NOMO-1 treated with DMSO at 0.1 percent for 48 hours (cell line): ENCODE measurements at regions not wholly inside any gene's neighbourhood (a gene's known extent, or its start where the extent isn't known, plus 50 kb on each side); places are given as distances from the start of the nearest gene placed in this dataset.
"Not testable (repeated sequence)": the region's sequence is repeated elsewhere in the genome, so short reads cannot be mapped to it uniquely, and the experiment has no call there.

Experiments
- DNase-seq: peaks from one replicate; lab custom pipeline; 2025; ENCODE audit not compliant: unreplicated experiment; lab: John Stamatoyannopoulos, UW

DNA sequence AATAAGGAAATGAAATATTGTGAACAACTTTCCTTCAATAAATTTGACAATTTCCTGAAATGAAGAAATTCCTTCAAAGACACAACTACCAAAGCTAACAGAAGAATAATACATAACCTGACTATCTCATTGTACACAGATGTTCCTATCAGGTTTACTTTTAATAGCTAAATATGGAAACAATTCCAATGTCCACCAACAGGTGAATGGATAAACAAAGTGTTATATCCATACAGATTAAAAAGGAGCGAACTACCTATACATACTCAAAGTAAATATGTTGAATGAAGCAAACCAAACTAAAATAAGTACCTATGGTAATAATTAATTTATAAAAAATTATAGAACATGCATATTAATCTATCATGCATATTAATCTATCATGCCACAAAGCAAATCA is 554.9 kb downstream of the PPP4R3C start:
- DNase-seq: no peak

DNA sequence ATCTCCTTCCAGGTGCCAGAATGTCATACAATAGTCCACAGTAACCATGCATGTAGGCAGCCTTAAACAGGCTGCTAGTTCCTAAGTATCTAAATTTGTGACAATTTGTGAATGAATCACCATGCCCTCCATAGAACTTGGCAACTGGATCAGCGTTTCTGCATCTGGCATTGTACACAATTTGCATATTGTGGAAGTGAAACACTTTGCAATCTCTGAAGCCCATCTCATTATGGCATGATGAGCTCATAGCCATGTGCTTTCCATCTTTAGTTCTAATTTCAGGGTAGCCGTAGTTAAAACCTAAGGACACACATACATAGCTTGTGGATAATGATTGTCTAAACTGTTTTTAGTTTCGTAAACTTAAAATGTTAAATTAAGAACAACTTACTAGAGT is 573.6 kb downstream of the PPP4R3C start:
- no peak for DNase-seq

GRCh38 chrX:26873736-26874135 is 589.4 kb downstream of the PPP4R3C start:
- DNase-seq: no peak

GRCh38 chrX:26871967-26872366 is 591.2 kb downstream of the PPP4R3C start:
- DNase-seq: no peak

DNA sequence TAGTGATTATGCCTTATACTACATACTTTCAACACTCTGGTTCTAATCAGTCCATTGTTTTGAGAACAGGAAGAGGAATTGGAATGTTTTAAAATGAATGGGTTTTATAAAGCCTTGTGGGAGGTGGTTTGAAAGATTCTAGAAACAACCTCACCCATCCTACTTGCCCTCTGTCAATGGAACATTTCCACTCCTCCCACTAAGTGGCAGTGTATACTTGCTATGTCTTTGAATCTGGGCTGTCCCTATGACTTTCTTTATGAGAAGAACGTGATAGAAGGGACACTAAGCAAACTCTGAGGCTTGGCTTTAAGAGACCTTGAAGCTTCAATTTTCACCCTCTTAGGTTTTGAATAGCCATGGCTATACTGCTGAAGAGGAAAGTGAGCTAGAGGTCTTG is 611.2 kb downstream of the PPP4R3C start:
- DNase-seq: no peak

DNA sequence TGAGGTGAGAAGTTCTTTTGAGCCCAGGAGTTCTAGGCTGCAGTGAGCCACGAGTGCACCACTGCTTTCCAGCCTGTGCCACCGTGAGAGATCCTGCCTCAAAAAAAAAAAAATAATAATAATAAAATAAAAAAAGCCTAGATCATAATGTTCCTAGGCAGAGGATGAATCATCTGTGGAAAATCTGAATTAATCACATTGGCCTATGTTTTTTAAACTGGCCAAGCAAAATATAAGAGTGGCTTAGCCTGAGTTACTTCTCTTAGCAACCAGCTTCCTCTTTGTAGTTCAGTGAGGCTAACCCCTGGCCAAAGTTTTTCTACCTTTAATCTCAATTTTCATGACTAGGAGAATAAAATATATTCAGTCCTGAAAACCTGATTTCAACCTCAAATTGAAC is 614.6 kb downstream of the PPP4R3C start:
- DNase-seq: no peak

DNA sequence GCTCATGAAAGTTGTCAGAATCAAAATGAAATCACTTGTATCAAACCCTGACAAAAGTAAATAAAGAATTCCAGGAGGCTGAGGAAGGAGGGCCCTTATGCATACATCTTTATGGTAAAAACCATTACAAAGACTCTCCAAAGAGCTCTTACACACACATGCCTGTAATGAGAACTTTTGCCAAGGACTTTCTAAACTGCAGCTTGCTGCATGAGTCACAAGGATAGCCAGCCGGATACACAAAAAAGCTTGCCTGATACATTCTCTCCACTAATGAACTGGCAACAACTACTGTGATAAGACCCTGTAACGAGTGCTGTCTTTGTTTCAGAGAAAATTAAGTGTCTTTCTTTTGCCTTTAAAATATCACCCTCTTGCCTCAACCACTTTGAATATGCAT is 618.1 kb downstream of the PPP4R3C start:
- DNase-seq: no peak

GRCh38 chrX:26822448-26822847 is 606.5 kb downstream of the MAGEB5 start:
- no peak for DNase-seq

DNA sequence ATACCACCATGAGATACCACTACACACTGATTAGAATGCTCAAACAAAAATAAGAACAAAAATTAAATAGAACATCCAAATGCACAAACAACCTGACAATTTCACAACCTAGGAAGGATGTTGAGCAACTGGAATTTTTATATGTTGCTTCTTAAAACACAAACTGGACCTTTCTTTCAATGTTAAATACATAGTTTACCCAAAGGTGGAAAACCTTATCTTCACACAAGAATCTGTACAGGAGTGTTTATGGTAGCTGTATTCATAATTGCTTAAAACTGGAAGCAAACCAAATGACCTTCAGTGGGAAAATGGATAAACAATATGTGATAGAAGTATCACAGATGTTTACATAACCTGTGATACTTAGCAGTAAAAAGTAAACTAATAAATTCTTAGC is 573.8 kb downstream of the MAGEB5 start:
- DNase-seq: no peak

DNA sequence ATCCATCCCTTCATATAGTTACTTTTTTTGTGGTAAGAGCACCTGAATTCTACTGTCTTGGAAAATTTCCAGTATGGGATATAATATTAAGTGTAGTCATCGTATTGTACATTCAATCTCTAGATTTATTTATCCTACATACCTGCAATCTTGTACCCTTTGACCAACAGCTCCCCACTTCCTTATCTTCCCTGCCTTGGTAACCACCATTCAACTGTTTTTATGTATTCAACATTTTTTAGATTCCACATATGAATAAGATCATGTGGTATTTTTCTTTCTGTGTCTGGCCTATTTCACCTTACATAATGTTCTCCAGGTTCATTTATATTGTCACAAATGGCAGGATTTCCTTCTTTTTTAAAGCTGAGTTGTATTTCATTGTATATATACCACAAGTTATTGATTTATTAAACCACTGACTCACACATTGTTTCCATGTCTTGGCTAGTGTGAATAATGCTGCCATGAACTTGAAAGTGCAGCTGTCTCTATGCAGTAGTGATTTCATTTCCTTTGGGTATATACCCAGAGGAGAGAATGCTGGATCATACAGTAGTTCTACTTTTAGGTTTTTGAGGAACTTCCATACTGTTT is 572.5 kb downstream of the MAGEB5 start:
- no peak for DNase-seq

DNA sequence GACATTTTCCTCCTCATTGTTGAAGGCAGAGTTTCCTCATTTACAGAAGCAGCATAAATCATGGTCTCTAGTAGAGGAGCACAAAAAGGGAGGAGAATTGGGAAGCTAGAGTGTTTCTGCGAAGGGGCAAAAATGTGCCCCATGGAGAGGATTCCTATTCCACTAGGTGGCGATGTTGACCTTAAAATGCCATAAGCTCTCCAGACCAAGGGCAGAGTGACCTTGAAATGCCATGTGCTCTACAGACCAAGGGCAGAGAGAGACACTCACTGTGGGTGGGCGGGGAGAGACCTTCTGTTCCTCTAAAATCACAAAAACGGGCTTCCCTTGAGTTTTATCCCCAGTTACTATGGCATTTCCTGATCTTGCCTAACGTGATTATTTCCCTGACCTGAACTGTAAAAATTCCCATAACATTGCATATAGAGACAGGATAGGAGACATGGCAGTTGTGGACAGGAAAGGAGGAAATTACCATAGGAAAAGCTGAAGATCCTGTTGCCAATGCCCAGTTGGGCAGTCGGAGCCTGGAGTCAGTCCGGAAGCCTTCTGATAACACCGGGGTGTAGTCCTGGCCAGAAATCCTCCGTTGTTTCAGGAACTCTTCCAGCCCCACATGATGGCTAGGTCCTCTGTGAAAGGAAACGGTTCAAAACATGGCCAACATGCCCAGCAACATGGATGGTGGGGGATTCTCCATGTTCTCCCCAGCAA is 567.7 kb downstream of the MAGEB5 start:
- DNase-seq: peak; percentile 26

- DNase-seq: no peak
Measured at GRCh38 chrX:26778320-26778888, 562.4 kb downstream of the MAGEB5 start.

DNA sequence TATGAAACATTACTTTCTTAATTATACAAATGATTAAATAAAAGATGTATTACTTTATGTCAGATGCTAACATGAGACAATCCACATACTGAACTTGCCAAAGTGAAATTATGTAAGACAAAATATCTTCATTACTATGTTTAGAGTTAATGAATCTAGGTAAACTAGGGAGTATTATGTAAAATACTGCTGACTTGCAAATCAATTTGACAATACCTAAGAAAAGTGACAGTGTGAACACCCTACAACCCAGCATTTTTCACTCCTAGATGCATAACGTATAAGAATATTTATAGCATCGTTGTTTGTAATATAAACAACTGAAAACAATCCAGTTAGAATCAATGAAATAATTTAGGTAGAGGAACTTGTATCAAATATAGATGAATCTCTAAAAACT is 546.3 kb downstream of the MAGEB5 start:
- DNase-seq: no peak

- not testable (repeated sequence) for DNase-seq
Measured at GRCh38 chrX:26755760-26756159, 539.8 kb downstream of the MAGEB5 start.

- no peak for DNase-seq
Measured at GRCh38 chrX:26747877-26748276, 531.9 kb downstream of the MAGEB5 start.

DNA sequence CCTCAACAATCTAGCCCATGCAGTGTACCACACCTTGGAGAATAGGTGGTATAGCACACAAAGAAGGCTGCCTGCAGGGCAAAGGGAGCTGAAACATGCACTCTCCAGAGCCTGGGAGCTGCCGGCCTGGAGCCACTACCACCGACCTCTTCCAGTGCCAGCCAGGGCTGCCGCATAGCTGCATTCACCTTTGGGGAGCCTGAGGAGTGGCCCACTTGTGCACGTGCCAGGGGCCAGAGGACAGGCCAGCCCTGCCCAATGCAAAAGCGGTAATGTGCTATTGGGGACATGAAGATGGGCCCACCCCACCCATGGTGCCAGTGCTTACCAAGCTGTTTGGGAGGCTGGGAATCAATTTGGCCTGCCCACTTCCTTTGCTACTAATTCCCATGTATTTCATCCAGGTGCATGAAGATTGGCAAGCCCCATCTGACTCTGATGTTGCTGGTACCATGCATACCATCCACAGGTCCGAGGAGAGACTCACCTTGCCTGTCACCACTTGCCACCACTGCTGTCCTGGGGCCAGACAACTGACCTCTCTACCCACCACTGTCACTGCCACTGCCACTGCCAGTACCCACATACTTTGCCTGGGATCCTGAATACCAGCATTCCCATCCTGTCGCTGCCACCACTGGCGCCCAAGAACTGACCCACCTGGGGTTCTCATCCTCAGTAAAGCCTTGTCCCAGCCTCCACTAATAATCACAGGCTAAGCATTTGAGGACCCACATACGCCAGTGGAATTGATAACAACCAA is 506.9 kb downstream of the MAGEB5 start:
- no peak for DNase-seq

DNA sequence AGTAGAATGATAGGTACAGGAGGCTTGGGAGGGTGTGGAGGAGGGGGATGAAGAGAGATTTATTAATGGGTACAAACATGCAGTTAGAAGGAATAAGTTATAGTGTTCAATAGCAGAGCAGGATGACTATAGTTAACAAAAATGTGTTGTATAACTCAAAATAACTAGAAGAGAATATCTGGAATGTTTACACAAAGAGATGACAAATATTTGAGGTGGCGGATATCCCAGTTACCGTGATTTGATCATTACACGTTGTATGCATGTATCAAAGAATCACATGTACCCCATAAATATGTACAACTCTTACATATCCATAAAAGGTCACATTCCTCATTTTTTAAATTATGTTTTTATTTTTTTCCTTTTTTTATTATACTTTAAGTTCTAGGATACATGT is 456.6 kb downstream of the MAGEB5 start:
- DNase-seq: no peak

DNA sequence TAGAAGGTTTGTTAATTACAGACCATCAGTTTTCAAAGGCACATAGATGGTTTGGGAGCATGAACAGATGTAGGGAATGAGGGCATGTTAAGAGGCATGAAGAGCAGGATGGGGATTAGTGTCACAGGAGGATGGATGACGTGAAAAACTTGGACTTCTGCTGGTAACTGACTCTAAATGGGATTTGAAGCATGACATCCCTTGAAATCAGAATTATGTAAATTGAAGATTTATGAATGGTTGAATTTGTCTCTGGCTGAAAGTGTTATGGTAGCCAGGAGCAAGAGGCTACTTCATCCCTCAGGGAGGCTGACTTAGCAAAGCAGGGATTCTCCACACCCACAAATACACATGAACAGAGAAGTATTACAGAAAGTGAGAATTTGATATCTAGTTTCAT is 454.6 kb downstream of the MAGEB5 start:
- no peak for DNase-seq

DNA sequence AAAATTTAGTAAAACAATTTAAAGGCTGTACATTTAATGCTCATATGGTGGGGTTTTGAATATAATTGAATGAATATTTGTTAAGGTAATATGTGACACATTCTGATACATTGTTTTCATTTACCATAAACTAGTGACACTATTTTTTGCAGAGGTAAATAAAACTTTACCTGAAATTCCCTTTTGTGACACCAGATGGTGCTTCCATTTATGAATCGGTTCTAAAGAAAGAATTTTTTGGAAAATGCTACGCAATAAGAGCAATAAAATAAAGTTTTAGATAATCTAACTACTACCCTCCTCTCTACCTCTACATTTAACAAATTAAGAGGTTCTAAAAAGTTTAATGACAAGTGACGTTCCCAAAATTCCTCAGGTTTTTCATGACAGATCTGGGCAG is 448.9 kb downstream of the MAGEB5 start:
- DNase-seq: no peak

- DNase-seq: no peak
Measured at GRCh38 chrX:26653050-26653449, 437.1 kb downstream of the MAGEB5 start.

DNA sequence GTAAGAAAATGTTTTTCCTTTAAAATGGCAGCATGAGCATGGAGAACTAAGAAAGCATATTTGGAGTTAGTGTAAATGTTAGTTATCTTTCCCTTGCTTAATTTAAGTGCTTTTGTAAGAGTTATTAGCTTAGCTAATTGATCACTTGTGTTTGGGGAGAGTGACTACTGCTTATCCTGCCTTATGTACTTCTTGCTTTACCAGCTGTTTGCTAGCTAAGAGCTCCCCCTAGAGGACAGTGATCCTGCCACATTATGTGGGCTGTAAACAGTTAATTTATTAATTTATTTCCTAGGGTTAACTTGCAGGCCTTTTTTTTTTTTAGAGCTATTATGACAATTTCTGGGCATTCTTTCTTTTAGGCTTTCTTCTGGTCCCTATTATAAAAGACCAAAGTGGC is 435.8 kb downstream of the MAGEB5 start:
- DNase-seq: no peak

- DNase-seq: peak; percentile 2
Measured at GRCh38 chrX:26649534-26649933, 433.6 kb downstream of the MAGEB5 start.
